CD14-positive monocyte (primary cell): ENCODE measurements at regions not wholly inside any gene's neighbourhood (a gene's known extent, or its start where the extent isn't known, plus 50 kb on each side); places are given as distances from the start of the nearest gene placed in this dataset.

ENCODE experiments used
- DNase-seq, 3 donors: peaks; one replicate each; pipeline ENCODE4 v3.0.0-alpha.2; 2011 to 2022
- H2AFZ ChIP-seq: 2 replicates; pipeline ENCODE4 v1.6.0; 2012; ENCODE audit warnings: mild to moderate bottlenecking, low read depth, low read length, inconsistent platforms; ENCODE audit not compliant: insufficient read depth, poor library complexity, severe bottlenecking
- H3K27ac ChIP-seq, 2 donors: 1 replicate in 1 of 2; 2 replicates in 1 of 2; pipeline ENCODE4 v1.5.1; 2012 to 2013; ENCODE audit warnings: low read length in 2 of 2, control low read depth in 1 of 2, inconsistent platforms in 1 of 2, low read depth in 1 of 2, mild to moderate bottlenecking in 1 of 2
- H3K27me3 ChIP-seq, 2 donors: one replicate each; pipeline versions ENCODE4 v1.6.0 to v1.6.1; 2011 to 2013; ENCODE audit warnings: low read length in 2 of 2; ENCODE audit not compliant: control insufficient read depth in 2 of 2, insufficient read depth in 2 of 2
- H3K36me3 ChIP-seq, 2 donors: replicated peaks in 1 of 2; 1 replicate in 1 of 2; 2 replicates in 1 of 2; pipeline versions ENCODE4 v1.5.1 to v1.6.1; 2012 to 2013; ENCODE audit warnings: low read length in 2 of 2, control low read depth in 1 of 2, inconsistent platforms in 1 of 2, mild to moderate bottlenecking in 1 of 2; ENCODE audit not compliant: insufficient read depth in 2 of 2, control insufficient read depth in 1 of 2
- H3K4me1 ChIP-seq, 2 donors: 1 replicate in 1 of 2; 2 replicates in 1 of 2; pipeline versions ENCODE4 v1.5.1 to v1.6.1; 2012 to 2013; ENCODE audit warnings: low read length in 2 of 2, control low read depth in 1 of 2, inconsistent platforms in 1 of 2, mild to moderate bottlenecking in 1 of 2, moderate library complexity in 1 of 2; ENCODE audit not compliant: insufficient read depth in 2 of 2, control insufficient read depth in 1 of 2
- H3K4me2 ChIP-seq: replicated peaks from 2 replicates; pipeline ENCODE3; 2012; ENCODE audit warnings: low read length, moderate library complexity, mild to moderate bottlenecking; ENCODE audit not compliant: poor library complexity, severe bottlenecking; ENCODE audit errors: extremely low read depth
- H3K4me3 ChIP-seq, 3 experiments: fragments of 200-600 bp in 1 of 3; sonication (generic) in 1 of 3; replicated peaks in 1 of 3; 1 replicate in 2 of 3; 2 replicates in 1 of 3; pipeline ENCODE4 v1.5.1; 2011 to 2013; ENCODE audit warnings: low read length in 3 of 3, mild to moderate bottlenecking in 3 of 3, control low read depth in 2 of 3, low read depth in 2 of 3, inconsistent platforms in 1 of 3, moderate library complexity in 1 of 3
- H3K79me2 ChIP-seq: 2 replicates; pipeline ENCODE4 v1.6.0; 2012; ENCODE audit warnings: mild to moderate bottlenecking, control low read depth, inconsistent platforms, low read length, moderate library complexity; ENCODE audit not compliant: insufficient read depth
- H3K9ac ChIP-seq: 2 replicates; pipeline ENCODE4 v1.6.0; 2017; ENCODE audit warnings: low read length, mild to moderate bottlenecking; ENCODE audit not compliant: insufficient read depth, poor library complexity, severe bottlenecking
- H3K9me3 ChIP-seq, 2 donors: replicated peaks in 1 of 2; 1 replicate in 1 of 2; 2 replicates in 1 of 2; pipeline versions ENCODE4 v1.5.1 to v1.6.1; 2012 to 2013; ENCODE audit warnings: low read length in 2 of 2, control low read depth in 1 of 2; ENCODE audit not compliant: control insufficient read depth in 1 of 2, insufficient read depth in 1 of 2
- H4K20me1 ChIP-seq: 2 replicates; pipeline ENCODE4 v1.6.0; 2012; ENCODE audit warnings: mild to moderate bottlenecking, low read length, control low read depth, moderate library complexity; ENCODE audit not compliant: insufficient read depth
- H3K27ac Mint-ChIP-seq, 7 donors: one replicate each; pipeline ENCODE4 v1.8.0; 2020; ENCODE audit warnings: mild to moderate bottlenecking in 7 of 7, mixed read lengths in 7 of 7, moderate library complexity in 6 of 7, inconsistent platforms in 2 of 7
- H3K27me3 Mint-ChIP-seq, 3 donors: one replicate each; pipeline ENCODE4 v1.8.0; 2021 to 2022; ENCODE audit warnings: low read depth in 3 of 3, mild to moderate bottlenecking in 3 of 3, mixed read lengths in 3 of 3, moderate library complexity in 3 of 3, inconsistent platforms in 1 of 3
- H3K36me3 Mint-ChIP-seq, 2 donors: one replicate each; pipeline ENCODE4 v1.8.0; 2020; ENCODE audit warnings: mixed read lengths in 2 of 2, inconsistent platforms in 1 of 2, mild to moderate bottlenecking in 1 of 2
- H3K4me1 Mint-ChIP-seq: one replicate; pipeline ENCODE4 v1.8.0; 2020; ENCODE audit warnings: mild to moderate bottlenecking, mixed read lengths
- H3K4me3 Mint-ChIP-seq, 2 donors: one replicate each; pipeline ENCODE4 v1.8.0; 2020; ENCODE audit warnings: mild to moderate bottlenecking in 2 of 2, mixed read lengths in 2 of 2, moderate library complexity in 1 of 2
- H3K9me3 Mint-ChIP-seq, 7 donors: one replicate each; pipeline ENCODE4 v1.8.0; 2020 to 2022; ENCODE audit warnings: mixed read lengths in 7 of 7, mild to moderate bottlenecking in 6 of 7, moderate library complexity in 6 of 7, inconsistent platforms in 2 of 7
- CTCF ChIP-seq: fragments of 200-600 bp; IDR thresholded peaks from one replicate; pipeline ENCODE4 v1.8.0; 2022; ENCODE audit warnings: antibody characterized with exemption, mild to moderate bottlenecking
- WGBS: methylation state at CpG from one replicate; pipeline ENCODE4 v1.1.5; 2013; ENCODE audit warnings: missing lambda C conversion rate; ENCODE audit not compliant: insufficient coverage; 5-methylcytosine and 5-hydroxymethylcytosine counted together
- intact Hi-C, 2 donors: fragments of 100-400 bp; cut with micrococcal nuclease; formaldehyde crosslinking; loops; one replicate each; pipeline versions ENCODE4 v1.15.0 to v1.15.1; 2023

DNA sequence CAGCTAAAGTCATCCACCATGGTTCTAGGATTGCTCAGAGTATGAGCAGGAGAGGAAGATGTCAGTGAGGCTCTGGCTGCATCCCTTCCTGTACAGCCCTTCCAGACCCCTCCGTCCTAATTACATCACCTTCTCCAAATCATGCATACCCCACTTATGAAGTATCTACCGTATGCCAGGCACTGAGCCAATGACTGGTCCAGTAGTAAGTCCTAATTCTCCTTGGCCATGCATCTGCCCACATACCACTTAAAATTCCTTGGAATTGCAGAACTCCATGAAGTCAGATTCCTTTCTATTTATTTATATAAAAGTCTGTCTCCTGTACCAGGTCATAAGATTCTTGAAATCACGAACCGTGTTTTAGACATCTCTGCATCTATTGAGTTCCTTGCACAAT is 106.1 kb downstream of the SEC16B start:
- H3K36me3 Mint-ChIP-seq, result no peaks in the 10 kb centered on the region

DNA sequence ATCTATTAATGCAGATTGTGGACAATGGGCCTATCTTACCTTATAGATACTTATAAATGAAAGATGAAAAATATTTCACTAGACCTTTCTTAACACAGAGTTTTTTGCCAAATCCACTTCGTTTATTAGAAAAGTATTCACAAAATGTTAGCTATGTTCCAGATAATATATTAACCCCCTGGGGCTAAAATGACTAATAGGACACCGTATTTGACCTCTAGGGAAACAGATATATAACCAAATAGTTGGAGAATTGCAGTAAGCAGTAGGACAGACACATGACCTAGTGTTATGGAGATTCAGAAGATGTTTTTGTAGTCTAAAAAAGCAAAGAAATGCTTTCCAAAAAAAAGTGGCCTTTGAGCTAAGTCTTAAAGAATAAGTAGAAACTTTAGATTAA is 106.9 kb downstream of the SEC16B start:
- H3K9ac ChIP-seq, result no peak overlapping the region
- no peaks in the 10 kb centered on the region for H3K36me3 Mint-ChIP-seq
- H4K20me1 ChIP-seq, result no peaks in the 10 kb centered on the region
- H2AFZ ChIP-seq, result no peak overlapping the region
- H3K4me1 Mint-ChIP-seq, result no peaks in the 10 kb centered on the region
- no peaks in the 10 kb centered on the region for H3K79me2 ChIP-seq
- peaks cover 0 to 2% (median 2%) of the 10 kb centered on the region in 3 donors for H3K27me3 Mint-ChIP-seq
- H3K27ac ChIP-seq, result no peak overlapping the region
- WGBS, result no CpG with 5 or more reads among the region's 2 CpGs
- H3K27me3 ChIP-seq, result no peaks in the 10 kb centered on the region
- H3K9me3 ChIP-seq, result no peaks in the 10 kb centered on the region
- no peaks in the 10 kb centered on the region for H3K4me1 ChIP-seq
- H3K36me3 ChIP-seq, result no peaks in the 10 kb centered on the region
- no peak overlapping the region for H3K27ac Mint-ChIP-seq
- H3K4me3 Mint-ChIP-seq, result no peak overlapping the region
- no peak overlapping the region for H3K4me2 ChIP-seq
- DNase-seq, result no peak
- H3K4me3 ChIP-seq, result no peak overlapping the region
- intact Hi-C loops, result no loop called here
- peaks cover 0 to 8% (median under 1%) of the 10 kb centered on the region in 7 donors for H3K9me3 Mint-ChIP-seq
- TF ChIP-seq CTCF, result no peak

More for the DNA sequence above, 106.1 kb downstream of the SEC16B start:
- DNase-seq, result no peak
- no peaks in the 10 kb centered on the region for H3K4me1 Mint-ChIP-seq
- Histone ChIP-seq H3K4me3 (no peak overlapping the region), H3K9me3 (no peaks in the 10 kb centered on the region), H3K27me3 (no peaks in the 10 kb centered on the region), H4K20me1 (no peaks in the 10 kb centered on the region), H2AFZ (no peak overlapping the region), H3K36me3 (no peaks in the 10 kb centered on the region), H3K27ac (no peak overlapping the region), H3K9ac (no peak overlapping the region), H3K4me2 (no peak overlapping the region), H3K79me2 (no peaks in the 10 kb centered on the region), H3K4me1 (no peaks in the 10 kb centered on the region)
- no peak for TF ChIP-seq CTCF
- peaks cover 0 to 2% (median 2%) of the 10 kb centered on the region in 3 donors for H3K27me3 Mint-ChIP-seq
- WGBS, result 100% methylated on average over 1 of the region's 4 CpGs
- no peak overlapping the region for H3K4me3 Mint-ChIP-seq
- intact Hi-C loops, result no loop called here
- H3K9me3 Mint-ChIP-seq, result peaks cover 0 to 7% (median 2%) of the 10 kb centered on the region in 7 donors
- H3K27ac Mint-ChIP-seq, result no peak overlapping the region
